ENCODE measurements at regions not wholly inside any gene's neighbourhood (a gene's known extent, or its start where the extent isn't known, plus 50 kb on each side); places are given as distances from the start of the nearest gene placed in this dataset.

DNA sequence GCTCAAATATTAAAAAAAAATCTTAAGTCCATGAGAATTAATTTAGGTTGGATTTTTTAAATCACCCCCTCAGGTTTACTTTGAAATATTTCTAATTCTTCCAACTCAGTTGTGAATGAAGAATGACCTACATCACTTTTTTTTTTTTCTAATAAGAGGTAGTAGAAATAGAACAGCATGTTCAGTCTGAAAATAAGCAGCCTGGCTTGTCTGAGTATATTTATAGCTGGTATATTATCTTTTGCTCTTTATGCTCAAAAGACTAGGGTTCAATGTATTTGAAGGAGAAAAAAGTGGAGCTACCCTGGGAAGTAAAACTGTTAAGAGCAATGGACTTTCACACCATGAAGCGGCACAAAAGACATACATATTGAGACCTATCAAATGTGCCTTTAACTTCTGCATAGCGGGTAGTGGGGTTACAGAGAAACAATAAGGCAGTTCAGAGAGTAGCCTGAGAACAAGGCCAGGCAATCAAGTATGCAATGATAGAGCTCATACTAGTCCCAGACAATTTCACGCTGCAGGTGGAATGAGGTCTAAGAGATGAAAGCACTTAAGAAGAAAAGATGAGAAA lies 175.4 kb upstream of the CDH12 start:
- TF ChIP-seq, protein P1, sequence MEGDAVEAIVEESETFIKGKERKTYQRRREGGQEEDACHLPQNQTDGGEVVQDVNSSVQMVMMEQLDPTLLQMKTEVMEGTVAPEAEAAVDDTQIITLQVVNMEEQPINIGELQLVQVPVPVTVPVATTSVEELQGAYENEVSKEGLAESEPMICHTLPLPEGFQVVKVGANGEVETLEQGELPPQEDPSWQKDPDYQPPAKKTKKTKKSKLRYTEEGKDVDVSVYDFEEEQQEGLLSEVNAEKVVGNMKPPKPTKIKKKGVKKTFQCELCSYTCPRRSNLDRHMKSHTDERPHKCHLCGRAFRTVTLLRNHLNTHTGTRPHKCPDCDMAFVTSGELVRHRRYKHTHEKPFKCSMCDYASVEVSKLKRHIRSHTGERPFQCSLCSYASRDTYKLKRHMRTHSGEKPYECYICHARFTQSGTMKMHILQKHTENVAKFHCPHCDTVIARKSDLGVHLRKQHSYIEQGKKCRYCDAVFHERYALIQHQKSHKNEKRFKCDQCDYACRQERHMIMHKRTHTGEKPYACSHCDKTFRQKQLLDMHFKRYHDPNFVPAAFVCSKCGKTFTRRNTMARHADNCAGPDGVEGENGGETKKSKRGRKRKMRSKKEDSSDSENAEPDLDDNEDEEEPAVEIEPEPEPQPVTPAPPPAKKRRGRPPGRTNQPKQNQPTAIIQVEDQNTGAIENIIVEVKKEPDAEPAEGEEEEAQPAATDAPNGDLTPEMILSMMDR (IDR thresholded peaks at IDR 0.05; ENCODE audit: control extremely low read depth, extremely low read depth, low read depth, missing control alignments) = no peak
- DNase-seq (ENCODE audit: extremely low spot score) = no peak
- CTCF ChIA-PET = interaction anchor here (0.8 kb wide), 1 partner anchor 15 kb away, joined by 3 read pairs; no protein-coding TSS in a partner anchor
- POLR2A ChIA-PET = no interaction called here

DNA sequence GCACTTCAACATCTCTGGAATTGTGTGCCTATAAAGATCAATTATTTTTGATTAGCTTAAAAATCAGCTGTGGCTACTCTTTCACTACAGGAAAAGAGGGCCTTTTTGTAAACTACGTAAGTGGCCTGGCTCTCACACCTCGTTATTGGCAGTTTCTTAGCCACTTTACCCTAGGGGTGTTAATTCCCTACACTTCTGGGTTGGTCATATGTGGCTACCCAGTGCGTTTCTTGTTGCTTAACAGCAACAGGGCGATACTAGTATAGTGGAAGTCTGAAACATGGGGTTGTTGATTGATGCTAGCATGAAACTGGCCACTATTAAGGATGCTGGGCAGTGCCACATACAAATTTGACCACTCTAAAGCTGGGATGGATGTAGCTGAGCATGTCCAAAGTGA lies 174.7 kb upstream of the CDH12 start:
- TF ChIP-seq, protein P1 (IDR thresholded peaks at IDR 0.05; ENCODE audit: control extremely low read depth, extremely low read depth, low read depth, missing control alignments) = no peak
- ChIA-PET POLR2A (no interaction called here), CTCF (interaction anchor here (0.8 kb wide), 1 partner anchor 15 kb away, joined by 3 read pairs; no protein-coding TSS in a partner anchor)
- DNase-seq (ENCODE audit: extremely low spot score) = no peak

DNA sequence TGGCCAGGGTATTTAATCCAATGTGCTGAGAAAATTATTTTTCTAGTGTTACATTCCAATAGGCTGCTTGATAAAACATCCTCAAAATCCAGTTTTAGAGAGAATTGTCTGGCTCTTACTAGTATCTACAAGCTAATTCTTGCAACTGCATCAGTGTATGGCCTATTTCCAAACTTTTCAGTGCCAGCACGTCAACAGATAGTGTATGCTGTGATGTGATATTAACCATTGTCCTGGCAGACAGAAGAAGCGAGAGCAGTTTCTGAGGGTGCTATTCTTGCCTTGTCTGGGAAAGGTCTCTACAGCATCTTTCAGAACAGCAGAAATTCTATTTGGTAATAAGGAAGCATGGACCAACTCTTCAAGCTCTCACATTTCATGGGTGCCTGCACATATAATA lies 174.2 kb upstream of the CDH12 start:
- ChIA-PET CTCF (no interaction called here), POLR2A (no interaction called here)
- DNase-seq (ENCODE audit: extremely low spot score) = no peak
- TF ChIP-seq, protein P1 (IDR thresholded peaks at IDR 0.05; ENCODE audit: control extremely low read depth, extremely low read depth, low read depth, missing control alignments) = no peak

DNA sequence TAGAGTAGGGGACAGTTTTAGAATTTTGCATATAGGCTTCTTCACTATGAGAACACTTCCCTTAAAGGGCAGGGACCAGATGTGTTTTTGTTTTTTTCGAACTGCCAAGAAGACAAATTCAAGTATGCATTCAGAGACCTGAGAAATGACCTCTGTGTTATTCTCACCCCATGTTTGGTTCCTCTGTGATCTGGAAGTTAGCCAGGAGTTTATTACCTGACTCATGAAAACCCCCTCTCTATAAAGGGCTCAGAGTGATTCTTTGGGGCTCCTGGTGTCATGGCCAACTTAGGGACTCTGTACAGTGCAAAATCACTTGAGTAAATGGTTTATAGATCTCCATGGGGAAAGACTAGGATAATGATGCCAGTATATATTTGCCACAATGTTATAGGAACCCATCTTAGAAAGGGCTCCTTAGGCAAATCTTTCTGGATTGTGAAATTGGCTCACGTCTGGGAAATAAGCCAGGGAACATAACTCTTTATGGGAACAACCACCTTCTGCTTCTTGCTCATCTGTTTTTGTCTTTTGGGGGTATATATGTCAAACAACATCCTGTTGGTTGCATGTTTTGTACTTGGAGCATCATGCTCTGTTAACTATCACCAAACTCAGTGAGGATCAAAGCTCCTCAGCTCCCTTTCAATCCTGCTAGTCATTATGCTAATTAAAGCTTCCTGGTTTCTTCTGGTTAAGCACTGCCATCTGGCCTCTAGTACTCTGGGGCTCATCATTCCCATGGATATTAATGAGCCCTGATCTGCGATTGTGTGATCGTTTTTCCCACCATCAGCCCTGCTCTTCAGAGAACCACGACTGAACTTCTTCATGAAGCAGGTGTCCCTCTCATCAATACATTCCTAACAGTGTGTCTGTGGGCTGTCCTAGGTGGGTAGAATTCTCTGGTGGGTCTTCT lies 173.4 kb upstream of the CDH12 start:
- CTCF ChIA-PET = no interaction called here
- DNase-seq (ENCODE audit: extremely low spot score) = no peak
- TF ChIP-seq, protein P1 (IDR thresholded peaks at IDR 0.05; ENCODE audit: control extremely low read depth, extremely low read depth, low read depth, missing control alignments) = no peak
- POLR2A ChIA-PET = no interaction called here

DNA sequence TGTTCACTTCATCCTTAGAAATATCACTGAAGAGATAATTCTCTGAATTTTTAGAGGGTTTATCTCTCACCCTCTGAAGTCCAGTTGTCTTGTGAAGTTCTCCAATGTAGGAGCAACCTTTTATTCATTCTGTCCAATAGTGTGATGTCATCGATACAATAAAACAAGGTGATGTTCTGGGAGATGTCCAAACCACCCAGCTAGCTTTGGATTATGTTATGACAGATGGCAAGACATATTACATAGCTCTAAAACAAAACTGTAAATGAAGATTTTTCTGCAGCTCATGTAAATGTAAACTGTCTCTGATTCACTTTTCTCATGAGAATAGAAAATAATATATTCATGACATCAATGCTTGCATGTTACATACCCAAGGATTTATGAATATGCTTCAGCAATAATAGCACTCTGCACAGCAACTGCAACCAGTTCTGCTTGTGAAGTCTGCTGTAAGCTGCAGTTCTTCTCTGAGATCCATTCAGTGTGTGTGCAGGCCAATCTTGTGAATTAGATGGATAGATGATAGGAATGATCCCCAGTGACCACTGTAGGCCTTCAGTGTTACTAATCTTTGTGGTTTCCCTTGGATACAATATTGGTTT lies 172.6 kb upstream of the CDH12 start:
- ChIA-PET CTCF (no interaction called here), POLR2A (no interaction called here)
- TF ChIP-seq, protein P1 (IDR thresholded peaks at IDR 0.05; ENCODE audit: control extremely low read depth, extremely low read depth, low read depth, missing control alignments) = no peak
- no peak for DNase-seq (ENCODE audit: extremely low spot score)

DNA sequence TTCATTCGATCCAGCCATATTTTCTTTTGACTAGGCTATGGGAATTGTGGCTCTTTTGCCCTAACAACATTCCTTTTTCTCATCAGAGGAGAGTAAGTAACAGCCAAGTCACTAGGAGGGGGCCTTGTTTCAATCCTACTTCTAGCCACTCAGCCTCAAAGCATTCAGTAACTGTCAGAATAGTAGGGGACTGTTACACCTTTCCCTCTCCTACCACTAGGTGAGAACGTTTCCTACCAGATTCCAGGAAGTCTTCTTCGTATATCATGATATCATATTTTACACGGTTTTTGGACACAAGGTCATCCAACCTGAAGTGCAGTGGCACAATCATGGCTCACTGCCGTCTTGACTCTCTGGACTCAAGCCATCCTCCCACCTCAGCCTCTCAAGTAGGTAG lies 171.3 kb upstream of the CDH12 start:
- CTCF ChIA-PET = no interaction called here
- DNase-seq (ENCODE audit: extremely low spot score) = no peak
- TF ChIP-seq, protein P1 (IDR thresholded peaks at IDR 0.05; ENCODE audit: control extremely low read depth, extremely low read depth, low read depth, missing control alignments) = no peak
- POLR2A ChIA-PET = no interaction called here

Data from GM10248 (cell line).